ENCODE measurements at regions not wholly inside any gene's neighbourhood (a gene's known extent, or its start where the extent isn't known, plus 50 kb on each side); places are given as distances from the start of the nearest gene placed in this dataset.
"Not testable (repeated sequence)": the region's sequence is repeated elsewhere in the genome, so short reads cannot be mapped to it uniquely, and the experiment has no call there.

- no peak for DNase-seq (ENCODE audit: low spot score)
Measured at GRCh38 chr14:49114161-49114893, 471.9 kb downstream of the RPS29 start.

- DNase-seq (ENCODE audit: low spot score): no peak
Measured at GRCh38 chr14:49106741-49107667, 479.2 kb downstream of the RPS29 start.

- no peak for DNase-seq (ENCODE audit: low spot score)
Measured at GRCh38 chr14:49105956-49106355, 480.2 kb downstream of the RPS29 start.

- no peak for DNase-seq (ENCODE audit: low spot score)
Measured at GRCh38 chr14:49105512-49105911, 480.7 kb downstream of the RPS29 start.

- no peak for DNase-seq (ENCODE audit: low spot score)
Measured at GRCh38 chr14:49092345-49092744, 493.8 kb downstream of the RPS29 start.

- no peak for DNase-seq (ENCODE audit: low spot score)
Measured at GRCh38 chr14:49089107-49089506, 497.1 kb downstream of the RPS29 start.

GRCh38 chr14:49073292-49073691, 512.9 kb downstream of the RPS29 start:
- not testable (repeated sequence) for DNase-seq (ENCODE audit: low spot score)

GRCh38 chr14:49058511-49058910, 527.7 kb downstream of the RPS29 start:
- DNase-seq (ENCODE audit: low spot score): no peak

GRCh38 chr14:49057838-49058510, 528.2 kb downstream of the RPS29 start:
- DNase-seq (ENCODE audit: low spot score): no peak

GRCh38 chr14:49056021-49056420, 530.2 kb downstream of the RPS29 start:
- DNase-seq (ENCODE audit: low spot score): no peak

- no peak for DNase-seq (ENCODE audit: low spot score)
Measured at GRCh38 chr14:49052521-49052920, 533.7 kb downstream of the RPS29 start.

GRCh38 chr14:49051328-49052060, 534.7 kb downstream of the RPS29 start:
- DNase-seq (ENCODE audit: low spot score): no peak

- DNase-seq (ENCODE audit: low spot score): no peak
Measured at GRCh38 chr14:49050822-49051221, 535.4 kb downstream of the RPS29 start.

GRCh38 chr14:49049711-49050110, 536.5 kb downstream of the RPS29 start:
- DNase-seq (ENCODE audit: low spot score): no peak

- DNase-seq (ENCODE audit: low spot score): no peak
Measured at GRCh38 chr14:49044981-49045380, 541.2 kb downstream of the RPS29 start.

GRCh38 chr14:49036984-49037516, 549.1 kb downstream of the RPS29 start:
- no peak for DNase-seq (ENCODE audit: low spot score)

GRCh38 chr14:49036266-49036665, 549.9 kb downstream of the RPS29 start:
- no peak for DNase-seq (ENCODE audit: low spot score)

- DNase-seq (ENCODE audit: low spot score): no peak
Measured at GRCh38 chr14:49033131-49033530, 553.0 kb downstream of the RPS29 start.

- DNase-seq (ENCODE audit: low spot score): not testable (repeated sequence)
Measured at GRCh38 chr14:49031710-49032109, 554.5 kb downstream of the RPS29 start.

GRCh38 chr14:49019467-49020115, 566.6 kb downstream of the RPS29 start:
- DNase-seq (ENCODE audit: low spot score): no peak

GRCh38 chr14:49017447-49017846, 568.7 kb downstream of the RPS29 start:
- DNase-seq (ENCODE audit: low spot score): no peak
